PC-9 (cell line): ENCODE measurements at regions not wholly inside any gene's neighbourhood (a gene's known extent, or its start where the extent isn't known, plus 50 kb on each side); places are given as distances from the start of the nearest gene placed in this dataset.

ENCODE experiments used
- BruUV-seq: library from RNA; stranded (reverse); fragments of 400-500 nt; replicated peaks from 2 replicates; lab custom pipeline; 2021; lab: Mats Ljungman, UMichigan
- CTCF ChIA-PET: fragments of 300-600 bp; sonication (Branson Sonifier 250); formaldehyde crosslinking; loops from one replicate; lab custom pipeline; 2022; ENCODE audit warnings: antibody characterized with exemption; lab: Charles Lee
- POLR2A ChIA-PET: fragments of 300-600 bp; sonication (Branson Sonifier 250); formaldehyde crosslinking; loops from one replicate; lab custom pipeline; 2022; ENCODE audit warnings: antibody characterized with exemption; ENCODE audit not compliant: unreplicated experiment; lab: Charles Lee
- DNase-seq, 2 experiments: peaks; one replicate each; pipeline versions ENCODE4 v3.0.0 to v3.0.0-alpha.2; 2015 to 2022; ENCODE audit warnings: mixed read lengths in 1 of 2
- H2AFZ ChIP-seq: fragments of 200-600 bp; sonication (generic); 2 replicates; pipeline ENCODE4 v1.8.1; 2017; ENCODE audit warnings: antibody characterized with exemption
- H3F3A ChIP-seq: fragments of 200-600 bp; sonication (generic); 2 replicates; pipeline ENCODE4 v1.8.1; 2017; ENCODE audit warnings: antibody characterized with exemption, mild to moderate bottlenecking, low read depth; ENCODE audit not compliant: insufficient read depth
- H3K27ac ChIP-seq: fragments of 200-600 bp; sonication (generic); 2 replicates; pipeline ENCODE4 v1.6.1; 2016; ENCODE audit warnings: mixed run types
- H3K27me3 ChIP-seq: fragments of 200-600 bp; sonication (generic); 2 replicates; pipeline ENCODE4 v1.6.1; 2016; ENCODE audit warnings: low read depth, mixed run types; ENCODE audit not compliant: insufficient read depth
- H3K36me3 ChIP-seq: fragments of 200-600 bp; sonication (generic); 2 replicates; pipeline ENCODE4 v1.6.1; 2016; ENCODE audit warnings: low read depth, mixed run types
- H3K4me1 ChIP-seq: fragments of 200-600 bp; sonication (generic); replicated peaks from 2 replicates; pipeline ENCODE4 v1.6.1; 2016; ENCODE audit warnings: mixed run types; ENCODE audit not compliant: insufficient read depth
- H3K4me2 ChIP-seq: fragments of 200-600 bp; sonication (generic); 2 replicates; pipeline ENCODE4 v1.6.1; 2017; ENCODE audit warnings: mixed run types
- H3K4me3 ChIP-seq: fragments of 200-600 bp; sonication (generic); 2 replicates; pipeline ENCODE4 v1.6.1; 2016; ENCODE audit warnings: mixed run types
- H3K79me2 ChIP-seq: fragments of 200-600 bp; sonication (generic); 2 replicates; pipeline ENCODE4 v1.6.1; 2017; ENCODE audit warnings: low read depth, mixed run types
- H3K9me2 ChIP-seq: fragments of 200-600 bp; sonication (generic); 2 replicates; pipeline ENCODE4 v1.8.1; 2017; ENCODE audit warnings: mild to moderate bottlenecking; ENCODE audit not compliant: insufficient read depth
- H3K9me3 ChIP-seq: fragments of 200-600 bp; sonication (generic); 2 replicates; pipeline ENCODE4 v1.8.1; 2016; ENCODE audit warnings: low read depth; ENCODE audit not compliant: insufficient read depth
- H4K20me1 ChIP-seq: fragments of 200-600 bp; sonication (generic); 2 replicates; pipeline ENCODE4 v1.8.1; 2017; ENCODE audit not compliant: insufficient read depth
- EZH2 ChIP-seq: fragments of 200-600 bp; sonication (generic); IDR thresholded peaks from 2 replicates; pipeline ENCODE4 v1.8.0; 2017; ENCODE audit warnings: antibody characterized with exemption, low read depth
- intact Hi-C: fragments of 100-400 bp; cut with micrococcal nuclease; formaldehyde crosslinking; loops from one replicate; pipeline ENCODE4 v1.10.0; 2022; ENCODE audit not compliant: unreplicated experiment
- TF ChIP-seq, protein P1 (sequence below): fragments of 200-600 bp; sonication (generic); conservative IDR thresholded peaks from 2 replicates; pipeline ENCODE4 v1.6.1; 2017; ENCODE audit warnings: mixed run types, antibody characterized with exemption, mild to moderate bottlenecking, moderate library complexity

GRCh38 chr9:13513286-13513685 lies 233.8 kb upstream of the MPDZ start:
- no peaks in the 10 kb centered on the region for H3K9me3 ChIP-seq
- TF ChIP-seq, protein P1, sequence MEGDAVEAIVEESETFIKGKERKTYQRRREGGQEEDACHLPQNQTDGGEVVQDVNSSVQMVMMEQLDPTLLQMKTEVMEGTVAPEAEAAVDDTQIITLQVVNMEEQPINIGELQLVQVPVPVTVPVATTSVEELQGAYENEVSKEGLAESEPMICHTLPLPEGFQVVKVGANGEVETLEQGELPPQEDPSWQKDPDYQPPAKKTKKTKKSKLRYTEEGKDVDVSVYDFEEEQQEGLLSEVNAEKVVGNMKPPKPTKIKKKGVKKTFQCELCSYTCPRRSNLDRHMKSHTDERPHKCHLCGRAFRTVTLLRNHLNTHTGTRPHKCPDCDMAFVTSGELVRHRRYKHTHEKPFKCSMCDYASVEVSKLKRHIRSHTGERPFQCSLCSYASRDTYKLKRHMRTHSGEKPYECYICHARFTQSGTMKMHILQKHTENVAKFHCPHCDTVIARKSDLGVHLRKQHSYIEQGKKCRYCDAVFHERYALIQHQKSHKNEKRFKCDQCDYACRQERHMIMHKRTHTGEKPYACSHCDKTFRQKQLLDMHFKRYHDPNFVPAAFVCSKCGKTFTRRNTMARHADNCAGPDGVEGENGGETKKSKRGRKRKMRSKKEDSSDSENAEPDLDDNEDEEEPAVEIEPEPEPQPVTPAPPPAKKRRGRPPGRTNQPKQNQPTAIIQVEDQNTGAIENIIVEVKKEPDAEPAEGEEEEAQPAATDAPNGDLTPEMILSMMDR: no peak
- TF ChIP-seq EZH2: no peak
- no peaks in the 10 kb centered on the region for H3K36me3 ChIP-seq
- H3K9me2 ChIP-seq: no peaks in the 10 kb centered on the region
- no peak overlapping the region for H3K27ac ChIP-seq
- BruUV-seq: no TSS peak
- no peaks in the 10 kb centered on the region for H4K20me1 ChIP-seq
- ChIA-PET CTCF (no interaction called here), POLR2A (no interaction called here)
- no peaks in the 10 kb centered on the region for H3K27me3 ChIP-seq
- H3K4me1 ChIP-seq: no peaks in the 10 kb centered on the region
- H3K4me3 ChIP-seq: no peak overlapping the region
- no peak overlapping the region for H3K4me2 ChIP-seq
- H3K79me2 ChIP-seq: no peaks in the 10 kb centered on the region
- no peaks in the 10 kb centered on the region for H3F3A ChIP-seq
- no peak for DNase-seq
- no peak overlapping the region for H2AFZ ChIP-seq
- intact Hi-C loops: no loop called here

DNA sequence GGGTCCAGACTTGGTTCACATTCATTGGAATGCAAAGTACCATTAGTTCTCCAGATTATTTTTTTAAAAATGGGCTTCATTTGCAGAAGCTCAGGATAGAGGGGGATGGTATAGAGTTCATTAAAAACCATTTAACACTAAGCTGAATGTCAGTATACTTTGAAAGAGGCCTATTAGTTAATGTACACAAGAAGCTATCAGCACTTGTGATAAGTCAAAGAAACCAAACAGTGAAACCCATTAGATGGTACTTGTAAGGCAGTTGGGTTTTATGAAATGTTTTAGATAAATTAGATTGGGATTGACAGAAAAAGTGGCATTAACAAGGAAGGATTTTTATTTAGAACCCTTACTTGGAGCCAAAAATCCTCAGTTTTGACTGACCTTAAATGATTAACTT lies 229.2 kb upstream of the MPDZ start:
- no TSS peak for BruUV-seq
- no peak overlapping the region for H3K27ac ChIP-seq
- H3F3A ChIP-seq: no peaks in the 10 kb centered on the region
- H3K27me3 ChIP-seq: no peaks in the 10 kb centered on the region
- CTCF ChIA-PET: no interaction called here
- no peaks in the 10 kb centered on the region for H3K4me1 ChIP-seq
- no peaks in the 10 kb centered on the region for H3K9me2 ChIP-seq
- POLR2A ChIA-PET: no interaction called here
- no peaks in the 10 kb centered on the region for H3K79me2 ChIP-seq
- H3K36me3 ChIP-seq: no peaks in the 10 kb centered on the region
- no peak overlapping the region for H3K4me3 ChIP-seq
- no peak for DNase-seq
- no peaks in the 10 kb centered on the region for H4K20me1 ChIP-seq
- no peaks in the 10 kb centered on the region for H3K9me3 ChIP-seq
- no peak overlapping the region for H2AFZ ChIP-seq
- TF ChIP-seq, protein P1: no peak
- no peak for TF ChIP-seq EZH2
- H3K4me2 ChIP-seq: no peak overlapping the region
- intact Hi-C loops: no loop called here

DNA sequence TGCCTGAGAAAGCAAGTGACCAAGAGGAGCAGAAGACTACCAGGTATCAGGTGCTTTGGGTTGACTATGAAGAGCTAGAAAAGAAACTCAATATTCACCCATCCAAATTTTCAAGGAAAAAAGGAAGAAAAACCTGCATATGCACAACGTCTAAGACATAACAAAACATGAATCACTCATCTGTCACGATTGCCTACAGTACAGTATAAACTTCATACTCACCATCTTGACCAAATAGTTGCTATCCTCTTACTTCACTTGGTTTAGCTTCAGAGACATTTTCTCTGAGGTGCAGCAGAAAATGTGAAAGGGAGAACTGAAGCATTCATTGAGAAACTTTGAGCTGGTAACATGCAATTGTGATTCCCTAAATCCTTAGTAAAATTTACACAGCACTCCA lies 228.6 kb upstream of the MPDZ start:
- H4K20me1 ChIP-seq: no peaks in the 10 kb centered on the region
- no peaks in the 10 kb centered on the region for H3K9me2 ChIP-seq
- H3K27me3 ChIP-seq: no peaks in the 10 kb centered on the region
- H3K27ac ChIP-seq: no peak overlapping the region
- ChIA-PET POLR2A (no interaction called here), CTCF (no interaction called here)
- no peak overlapping the region for H2AFZ ChIP-seq
- no peak for TF ChIP-seq EZH2
- TF ChIP-seq, protein P1: no peak
- DNase-seq: no peak
- H3F3A ChIP-seq: no peaks in the 10 kb centered on the region
- intact Hi-C loops: no loop called here
- H3K79me2 ChIP-seq: no peaks in the 10 kb centered on the region
- no peaks in the 10 kb centered on the region for H3K4me1 ChIP-seq
- BruUV-seq: no TSS peak
- H3K9me3 ChIP-seq: no peaks in the 10 kb centered on the region
- H3K4me3 ChIP-seq: no peak overlapping the region
- H3K36me3 ChIP-seq: no peaks in the 10 kb centered on the region
- no peak overlapping the region for H3K4me2 ChIP-seq
